DOHH2 (cell line): ENCODE measurements at regions not wholly inside any gene's neighbourhood (a gene's known extent, or its start where the extent isn't known, plus 50 kb on each side); places are given as distances from the start of the nearest gene placed in this dataset.

ENCODE experiments used
- CTCF ChIP-seq: fragments of 200-600 bp; sonication (generic); IDR thresholded peaks from one replicate; pipeline ENCODE4 v1.5.1; 2014; ENCODE audit warnings: antibody characterized with exemption, mild to moderate bottlenecking, low read depth, low read length; ENCODE audit not compliant: poor library complexity, severe bottlenecking
- EZH2phosphoT487 ChIP-seq: fragments of 200-600 bp; sonication (generic); IDR thresholded peaks from 2 replicates; pipeline ENCODE4 v1.6.1; 2017; ENCODE audit warnings: borderline replicate concordance, mild to moderate bottlenecking, antibody characterized with exemption, low read length, moderate library complexity, mixed read lengths

GRCh38 chr3:96213393-96213792 is 601.0 kb upstream of the EPHA6 start:
- TF ChIP-seq CTCF (no peak), EZH2phosphoT487 (no peak)
